ENCODE measurements at regions not wholly inside any gene's neighbourhood (a gene's known extent, or its start where the extent isn't known, plus 50 kb on each side); places are given as distances from the start of the nearest gene placed in this dataset.

DNA sequence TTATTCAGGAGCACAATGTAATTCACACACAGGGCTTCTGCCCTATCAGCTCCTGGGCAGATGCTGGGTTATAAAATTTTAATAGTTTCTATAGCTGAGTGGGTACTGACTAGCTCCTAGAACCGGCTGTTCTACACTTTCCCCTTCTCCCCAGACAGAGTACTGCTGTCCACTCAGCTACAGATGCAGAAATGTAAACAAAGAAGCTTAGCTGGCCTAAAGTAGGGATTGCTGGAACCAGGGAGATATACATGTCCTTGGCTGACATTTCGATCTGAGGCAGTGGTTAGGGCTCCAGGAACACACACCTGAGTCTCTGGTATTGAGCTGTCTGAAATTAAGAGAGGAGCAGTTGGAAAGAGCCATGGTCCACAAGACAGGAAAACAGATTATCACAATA is 211.5 kb upstream of the USP24 start:
- Histone ChIP-seq H3K27ac (ENCODE audit: low read depth in 2 of 2, low read length in 2 of 2) (no peak overlapping the region), H3K9ac (ENCODE audit: low read length in 3 of 3) (no peak overlapping the region), H3K4me1 (ENCODE audit: control insufficient read depth in 2 of 3, insufficient read depth in 2 of 3, low read depth in 1 of 3, low read length in 3 of 3) (peaks cover 0 to 3% (median 0%) of the 10 kb centered on the region in 3 donors), H3K36me3 (ENCODE audit: control insufficient read depth in 2 of 3, insufficient read depth in 3 of 3, low read length in 3 of 3) (no peaks in the 10 kb centered on the region), H3K27me3 (ENCODE audit: control insufficient read depth, insufficient read depth, low read length) (no peaks in the 10 kb centered on the region), H3K4me3 (ENCODE audit: low read length in 3 of 3) (no peak overlapping the region), H3K9me3 (ENCODE audit: control insufficient read depth in 2 of 3, insufficient read depth in 1 of 3, low read length in 3 of 3) (no peaks in the 10 kb centered on the region)
- intact Hi-C loops (cut with DNase I): no loop called here
- FAIRE-seq (no peak), DNase-seq (no peak)
- TF ChIP-seq, protein P1, sequence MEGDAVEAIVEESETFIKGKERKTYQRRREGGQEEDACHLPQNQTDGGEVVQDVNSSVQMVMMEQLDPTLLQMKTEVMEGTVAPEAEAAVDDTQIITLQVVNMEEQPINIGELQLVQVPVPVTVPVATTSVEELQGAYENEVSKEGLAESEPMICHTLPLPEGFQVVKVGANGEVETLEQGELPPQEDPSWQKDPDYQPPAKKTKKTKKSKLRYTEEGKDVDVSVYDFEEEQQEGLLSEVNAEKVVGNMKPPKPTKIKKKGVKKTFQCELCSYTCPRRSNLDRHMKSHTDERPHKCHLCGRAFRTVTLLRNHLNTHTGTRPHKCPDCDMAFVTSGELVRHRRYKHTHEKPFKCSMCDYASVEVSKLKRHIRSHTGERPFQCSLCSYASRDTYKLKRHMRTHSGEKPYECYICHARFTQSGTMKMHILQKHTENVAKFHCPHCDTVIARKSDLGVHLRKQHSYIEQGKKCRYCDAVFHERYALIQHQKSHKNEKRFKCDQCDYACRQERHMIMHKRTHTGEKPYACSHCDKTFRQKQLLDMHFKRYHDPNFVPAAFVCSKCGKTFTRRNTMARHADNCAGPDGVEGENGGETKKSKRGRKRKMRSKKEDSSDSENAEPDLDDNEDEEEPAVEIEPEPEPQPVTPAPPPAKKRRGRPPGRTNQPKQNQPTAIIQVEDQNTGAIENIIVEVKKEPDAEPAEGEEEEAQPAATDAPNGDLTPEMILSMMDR (IDR thresholded peaks at IDR 0.05; ENCODE audit: borderline replicate concordance, extremely low read depth, insufficient read depth): no peak

DNA sequence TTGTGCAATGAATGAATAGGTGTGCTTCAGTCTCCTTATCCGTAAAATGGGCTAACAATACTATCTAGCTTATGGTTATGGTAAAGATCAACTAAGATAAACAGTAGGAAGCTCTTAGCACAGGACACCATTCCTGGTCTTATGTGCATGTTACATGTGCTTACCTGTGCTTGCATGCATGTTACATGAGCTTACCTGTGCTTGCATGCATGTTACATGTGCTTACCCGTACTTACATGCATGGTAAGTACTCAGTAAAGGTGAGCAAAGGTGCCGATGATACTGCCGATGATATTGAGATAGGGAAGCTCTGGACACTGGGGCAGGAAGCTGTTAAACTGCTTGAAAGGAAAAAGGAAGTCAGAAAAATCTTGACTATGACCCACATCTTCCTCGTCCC is 211.0 kb upstream of the USP24 start:
- no peak overlapping the region for H3K27ac ChIP-seq (ENCODE audit: low read depth in 2 of 2, low read length in 2 of 2)
- H3K4me3 ChIP-seq (ENCODE audit: low read length in 3 of 3): no peak overlapping the region
- DNase-seq (no peak), FAIRE-seq (no peak)
- H3K9me3 ChIP-seq (ENCODE audit: control insufficient read depth in 2 of 3, insufficient read depth in 1 of 3, low read length in 3 of 3): no peaks in the 10 kb centered on the region
- intact Hi-C loops (cut with DNase I): no loop called here
- peaks cover 0 to 3% (median 0%) of the 10 kb centered on the region in 3 donors for H3K4me1 ChIP-seq (ENCODE audit: control insufficient read depth in 2 of 3, insufficient read depth in 2 of 3, low read depth in 1 of 3, low read length in 3 of 3)
- TF ChIP-seq, protein P1 (IDR thresholded peaks at IDR 0.05; ENCODE audit: borderline replicate concordance, extremely low read depth, insufficient read depth): no peak
- H3K9ac ChIP-seq (ENCODE audit: low read length in 3 of 3): no peak overlapping the region
- H3K36me3 ChIP-seq (ENCODE audit: control insufficient read depth in 2 of 3, insufficient read depth in 3 of 3, low read length in 3 of 3): no peaks in the 10 kb centered on the region
- H3K27me3 ChIP-seq (ENCODE audit: control insufficient read depth, insufficient read depth, low read length): no peaks in the 10 kb centered on the region

DNA sequence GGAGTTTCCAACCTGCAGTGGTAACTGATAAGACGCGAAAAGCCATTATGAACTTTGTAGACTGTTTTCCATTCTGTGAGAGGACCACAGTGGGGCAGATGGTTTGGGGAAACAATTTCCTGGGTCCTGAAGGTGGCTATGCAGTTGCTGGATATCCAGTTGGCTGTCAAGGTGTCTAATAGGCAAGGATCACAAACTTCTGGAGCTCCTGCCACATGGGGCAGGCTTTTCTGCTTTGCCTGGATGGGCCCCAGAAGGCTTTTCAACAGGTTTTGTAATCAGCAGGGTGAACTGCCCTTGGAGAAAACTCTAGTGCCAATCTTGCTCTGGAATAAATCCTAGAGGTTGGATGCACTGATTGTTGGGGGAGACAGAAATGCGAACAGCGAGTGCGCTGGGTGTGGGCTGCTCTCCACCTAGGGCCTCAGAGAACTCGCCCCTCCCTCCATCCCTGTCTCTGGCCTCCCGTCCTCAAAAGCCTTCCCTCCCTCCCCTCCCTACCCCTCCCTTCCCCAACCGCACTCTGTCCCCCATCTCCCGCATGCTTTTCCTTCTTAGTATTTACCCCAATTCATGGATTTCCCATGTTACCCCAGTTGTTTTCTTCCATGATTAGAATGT is 210.3 kb upstream of the USP24 start:
- Histone ChIP-seq H3K4me1 (ENCODE audit: control insufficient read depth in 2 of 3, insufficient read depth in 2 of 3, low read depth in 1 of 3, low read length in 3 of 3) (peaks cover 0 to 3% (median 0%) of the 10 kb centered on the region in 3 donors), H3K9me3 (ENCODE audit: control insufficient read depth in 2 of 3, insufficient read depth in 1 of 3, low read length in 3 of 3) (no peaks in the 10 kb centered on the region), H3K36me3 (ENCODE audit: control insufficient read depth in 2 of 3, insufficient read depth in 3 of 3, low read length in 3 of 3) (no peaks in the 10 kb centered on the region), H3K27ac (ENCODE audit: low read depth in 2 of 2, low read length in 2 of 2) (no peak overlapping the region), H3K9ac (ENCODE audit: low read length in 3 of 3) (no peak overlapping the region), H3K27me3 (ENCODE audit: control insufficient read depth, insufficient read depth, low read length) (no peaks in the 10 kb centered on the region), H3K4me3 (ENCODE audit: low read length in 3 of 3) (no peak overlapping the region)
- no peak for DNase-seq
- FAIRE-seq: no peak
- intact Hi-C loops (cut with DNase I): no loop called here
- TF ChIP-seq, protein P1 (IDR thresholded peaks at IDR 0.05; ENCODE audit: borderline replicate concordance, extremely low read depth, insufficient read depth): no peak

DNA sequence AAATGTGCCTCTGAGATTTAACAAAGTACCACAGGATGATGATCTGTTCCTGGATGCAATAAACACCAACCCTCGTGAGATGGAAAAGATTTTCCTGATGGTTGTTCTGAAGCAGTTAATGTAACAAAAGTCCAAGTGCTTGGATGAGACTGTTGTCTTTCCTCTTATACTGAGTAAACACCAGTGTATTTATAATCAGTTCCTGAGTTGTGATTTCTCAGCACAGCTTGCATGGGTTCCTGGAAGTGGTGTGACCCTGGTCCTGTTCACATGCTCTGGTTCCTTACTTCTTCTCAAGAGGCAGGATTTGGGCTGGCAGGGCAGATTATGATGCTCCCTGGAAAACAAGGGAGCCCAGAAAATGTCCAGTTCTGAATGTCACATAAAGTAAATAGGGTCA is 208.2 kb upstream of the USP24 start:
- H3K9ac ChIP-seq (ENCODE audit: low read length in 3 of 3): no peak overlapping the region
- peak overlapping the region in 1 of 2 donors; percentile 36 for H3K27ac ChIP-seq (ENCODE audit: low read depth in 2 of 2, low read length in 2 of 2)
- no peak overlapping the region for H3K4me3 ChIP-seq (ENCODE audit: low read length in 3 of 3)
- DNase-seq (no peak), FAIRE-seq (no peak)
- no peaks in the 10 kb centered on the region for H3K36me3 ChIP-seq (ENCODE audit: control insufficient read depth in 2 of 3, insufficient read depth in 3 of 3, low read length in 3 of 3)
- TF ChIP-seq, protein P1 (IDR thresholded peaks at IDR 0.05; ENCODE audit: borderline replicate concordance, extremely low read depth, insufficient read depth): no peak
- no peaks in the 10 kb centered on the region for H3K4me1 ChIP-seq (ENCODE audit: control insufficient read depth in 2 of 3, insufficient read depth in 2 of 3, low read depth in 1 of 3, low read length in 3 of 3)
- no peaks in the 10 kb centered on the region for H3K27me3 ChIP-seq (ENCODE audit: control insufficient read depth, insufficient read depth, low read length)
- H3K9me3 ChIP-seq (ENCODE audit: control insufficient read depth in 2 of 3, insufficient read depth in 1 of 3, low read length in 3 of 3): no peaks in the 10 kb centered on the region
- intact Hi-C loops (cut with DNase I): no loop called here

All from kidney (tissue), 13 donors.